ENCODE measurements at regions not wholly inside any gene's neighbourhood (a gene's known extent, or its start where the extent isn't known, plus 50 kb on each side); places are given as distances from the start of the nearest gene placed in this dataset.

GRCh38 chr18:45378933-45379332 lies 236.3 kb upstream of the SLC14A2 start:
- in situ Hi-C loops (cut with MboI; ENCODE audit: low sequenced_read_pairs) = loop anchor here (25.0 kb wide), 1 partner anchor 1742 kb away; no protein-coding TSS in a partner anchor
- dilution Hi-C loops (cut with HindIII; ENCODE audit: low sequenced_read_pairs, unreplicated experiment) = no loop called here
- no CpG with 5 or more reads among the region's 5 CpGs for WGBS, 2 experiments (ENCODE audit: extremely low coverage in 2 of 2, insufficient read length in 1 of 2)

More at GRCh38 chr18:45378933-45379332, 236.3 kb upstream of the SLC14A2 start:
- Histone ChIP-seq H3K27me3 (ENCODE audit: control insufficient read depth, insufficient read depth, low read length) (peaks cover 2% of the 10 kb centered on the region; the same call in 1 of the 2 replicates), H2AK9ac (replicated peaks; ENCODE audit: low read depth, low read length, poor library complexity) (no peak overlapping the region), H3K9me3 (ENCODE audit: control insufficient read depth, insufficient read depth, low read length) (no peaks in the 10 kb centered on the region), H4K5ac (ENCODE audit: low read depth, low read length) (no peak overlapping the region), H3K18ac (ENCODE audit: low read depth, low read length) (no peak overlapping the region), H3K4me2 (ENCODE audit: low read depth, low read length) (no peak overlapping the region), H3K4ac (ENCODE audit: low read depth, low read length) (no peak overlapping the region), H3K79me1 (ENCODE audit: low read depth in 1 of 2, low read length in 2 of 2) (no peaks in the 10 kb centered on the region), H4K20me1 (ENCODE audit: insufficient read depth, low read length) (no peaks in the 10 kb centered on the region), H3K4me3 (ENCODE audit: insufficient read depth, low read depth, low read length) (no peak overlapping the region), H2BK20ac (ENCODE audit: low read depth, low read length) (no peak overlapping the region), H3K9me1 (ENCODE audit: insufficient read depth, low read length) (no peaks in the 10 kb centered on the region), H2BK120ac (ENCODE audit: low read depth, low read length) (no peak overlapping the region), H4K91ac (ENCODE audit: insufficient read depth, low read depth, low read length) (no peak overlapping the region), H4K8ac (ENCODE audit: low read depth in 2 of 2, low read length in 2 of 2) (no peak overlapping the region), H2BK5ac (ENCODE audit: low read depth, low read length, poor library complexity, severe bottlenecking) (no peak overlapping the region), H3K9ac (ENCODE audit: low read depth, low read length) (no peak overlapping the region), H3K23ac (ENCODE audit: low read depth, low read length) (no peak overlapping the region), H3K27ac (ENCODE audit: insufficient read depth, low read length) (no peak overlapping the region), H3K14ac (replicated peaks; ENCODE audit: low read depth, low read length) (no peak overlapping the region), H3K56ac (ENCODE audit: extremely low read depth, insufficient read depth, low read length) (no peak overlapping the region), H3K4me1 (ENCODE audit: control insufficient read depth, insufficient read depth, low read length) (no peaks in the 10 kb centered on the region), H2AK5ac (ENCODE audit: low read depth, low read length) (no peak overlapping the region), H2AFZ (replicated peaks; ENCODE audit: low read length, poor library complexity) (no peak overlapping the region), H3K36me3 (ENCODE audit: control insufficient read depth, insufficient read depth, low read length) (no peaks in the 10 kb centered on the region), H2BK15ac (ENCODE audit: low read depth, low read length) (no peak overlapping the region)
- BruUV-seq (replicated peaks) = no TSS peak
- intact Hi-C loops (cut with micrococcal nuclease) = no loop called here
- ChIA-PET CTCF (no interaction called here), POLR2A (ENCODE audit: unreplicated experiment) (no interaction called here)
- no peak for ATAC-seq (ENCODE audit: low read depth)
- TF ChIP-seq USF2 (IDR thresholded peaks at IDR 0.05; ENCODE audit: low read depth, low read length) (no peak), ELK1 (IDR thresholded peaks at IDR 0.05; ENCODE audit: borderline replicate concordance, low read depth, low read length) (no peak), MAFK (IDR thresholded peaks at IDR 0.05; ENCODE audit: low read depth, low read length) (no peak), CTCF (conservative IDR thresholded peaks at IDR 0.05; ENCODE audit: low read depth, low read length) (no peak), MAZ (IDR thresholded peaks at IDR 0.05; ENCODE audit: borderline replicate concordance, low read depth, low read length) (no peak), RAD21 (IDR thresholded peaks at IDR 0.05; ENCODE audit: low read length) (no peak), RCOR1 (IDR thresholded peaks at IDR 0.05; ENCODE audit: insufficient replicate concordance, low read length) (no peak), NFE2L2 (IDR thresholded peaks at IDR 0.05; ENCODE audit: low read depth, low read length) (no peak), CEBPB (IDR thresholded peaks at IDR 0.05; ENCODE audit: low read depth, low read length) (no peak), MXI1 (IDR thresholded peaks at IDR 0.05; ENCODE audit: borderline replicate concordance, low read depth, low read length) (no peak)
- DNase-seq = no peak

All from IMR-90 (cell line).